ENCODE measurements at regions not wholly inside any gene's neighbourhood (a gene's known extent, or its start where the extent isn't known, plus 50 kb on each side); places are given as distances from the start of the nearest gene placed in this dataset.
"Not testable (repeated sequence)": the region's sequence is repeated elsewhere in the genome, so short reads cannot be mapped to it uniquely, and the experiment has no call there.

- TF ChIP-seq POLR2A (IDR thresholded peaks at IDR 0.05; ENCODE audit: low read depth, low read length); POLR2AphosphoS5 (IDR thresholded peaks at IDR 0.05; ENCODE audit: low read depth, low read length); POU2F2 (IDR thresholded peaks at IDR 0.05; ENCODE audit: low read depth, low read length); TAF1 (IDR thresholded peaks at IDR 0.05; ENCODE audit: low read depth, low read length); SPI1 (IDR thresholded peaks at IDR 0.05; ENCODE audit: low read depth, low read length); PAX5 (IDR thresholded peaks at IDR 0.05; ENCODE audit: insufficient read depth, low read length, severe bottlenecking): not testable (repeated sequence)
Measured at GRCh38 chr2:7657526-7657925, 740.3 kb downstream of the RNF144A start.

Data from GM12891 (cell line).